Uterus (tissue), 3 donors: ENCODE measurements at regions not wholly inside any gene's neighbourhood (a gene's known extent, or its start where the extent isn't known, plus 50 kb on each side); places are given as distances from the start of the nearest gene placed in this dataset.
"Not testable (repeated sequence)": the region's sequence is repeated elsewhere in the genome, so short reads cannot be mapped to it uniquely, and the experiment has no call there.

Source experiments
- DNase-seq, 2 donors: peaks; one replicate each; pipeline ENCODE4 v3.0.0-alpha.2; 2019 to 2020
- H3K27ac ChIP-seq, 2 donors: fragments of 200-600 bp; sonication (generic); 1 replicate in 1 of 2; 2 replicates in 1 of 2; pipeline ENCODE4 v1.5.1; 2016 to 2018
- H3K27me3 ChIP-seq, 2 donors: fragments of 200-600 bp; sonication (generic); one replicate each; pipeline ENCODE4 v1.5.1; 2018 to 2019; ENCODE audit warnings: control low read depth in 1 of 2
- H3K36me3 ChIP-seq, 2 donors: fragments of 200-600 bp; sonication (generic); one replicate each; pipeline ENCODE4 v1.5.1; 2019; ENCODE audit warnings: control low read depth in 1 of 2
- H3K4me1 ChIP-seq, 2 donors: fragments of 200-600 bp; sonication (generic); one replicate each; pipeline ENCODE4 v1.5.1; 2018 to 2019; ENCODE audit warnings: control low read depth in 1 of 2
- H3K4me3 ChIP-seq, 2 donors: fragments of 200-600 bp; sonication (generic); 1 replicate in 1 of 2; 2 replicates in 1 of 2; pipeline ENCODE4 v1.5.1; 2018 to 2019; ENCODE audit warnings: mild to moderate bottlenecking in 1 of 2
- H3K9me3 ChIP-seq, 2 donors: fragments of 200-600 bp; sonication (generic); one replicate each; pipeline ENCODE4 v1.5.1; 2019; ENCODE audit warnings: control low read depth in 1 of 2
- CTCF ChIP-seq, 4 experiments: fragments of 200-600 bp in 2 of 4; fragments of 450-650 bp in 2 of 4; sonication (generic) in 2 of 4; IDR thresholded peaks; one replicate each; pipeline ENCODE4 v1.5.1; 2016 to 2019; ENCODE audit warnings: antibody characterized with exemption in 4 of 4, mild to moderate bottlenecking in 2 of 4, moderate library complexity in 1 of 4
- POLR2A ChIP-seq, 2 donors: fragments of 450-650 bp; IDR thresholded peaks; one replicate each; pipeline ENCODE4 v1.6.1; 2016; ENCODE audit warnings: antibody characterized with exemption in 2 of 2, mild to moderate bottlenecking in 1 of 2, moderate library complexity in 1 of 2
- intact Hi-C: fragments of 100-400 bp; cut with DNase I; formaldehyde crosslinking; loops from one replicate; pipeline ENCODE4 v1.15.1; 2023; ENCODE audit warnings: low total_unique reads
- donor health status: DM: yes; HTN: yes; CAD: no.

- intact Hi-C loops: no loop called here
- H3K9me3 ChIP-seq: peaks cover 0 to 16% of the 10 kb centered on the region in 2 donors
Measured at GRCh38 chr21:17295997-17296396, 216.8 kb upstream of the CXADR start.

DNA sequence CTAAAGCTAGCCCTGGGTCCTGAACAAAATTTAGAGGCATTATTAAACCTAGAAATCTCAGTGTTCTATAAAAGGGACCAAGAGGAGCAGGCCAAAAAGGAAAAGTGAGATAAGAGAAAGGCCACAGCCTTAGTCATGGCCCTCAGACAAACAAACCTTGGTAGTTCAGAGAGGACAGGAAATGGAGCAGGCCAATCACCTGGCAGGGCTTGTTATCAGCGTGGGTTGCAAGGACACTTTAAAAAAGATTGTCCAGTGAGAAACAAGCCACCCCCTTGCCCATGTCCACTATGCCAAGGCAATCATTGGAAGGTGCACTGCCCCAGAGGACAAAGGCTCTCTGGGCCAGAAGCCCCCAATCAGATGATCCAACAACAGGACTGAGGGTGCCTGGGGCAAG is 213.3 kb upstream of the CXADR start:
- H3K4me3 ChIP-seq, DNase-seq, intact Hi-C loops, H3K4me1 ChIP-seq, H3K27me3 ChIP-seq, H3K27ac ChIP-seq, H3K36me3 ChIP-seq: not testable (repeated sequence)
- H3K9me3 ChIP-seq: peaks cover 0 to 12% of the 10 kb centered on the region in 2 donors

More at GRCh38 chr21:17295997-17296396, 216.8 kb upstream of the CXADR start:
- TF ChIP-seq CTCF (IDR thresholded peaks at IDR 0.05): no peak
- no peak for TF ChIP-seq POLR2A (IDR thresholded peaks at IDR 0.05)
- H3K27me3 ChIP-seq: no peaks in the 10 kb centered on the region
- no peak overlapping the region for H3K27ac ChIP-seq
- no peak for DNase-seq
- no peaks in the 10 kb centered on the region for H3K36me3 ChIP-seq
- no peaks in the 10 kb centered on the region for H3K4me1 ChIP-seq
- no peak overlapping the region for H3K4me3 ChIP-seq

GRCh38 chr21:17327715-17328114 is 185.1 kb upstream of the CXADR start:
- H3K27me3 ChIP-seq, H3K36me3 ChIP-seq, H3K4me3 ChIP-seq, H3K27ac ChIP-seq, H3K9me3 ChIP-seq, H3K4me1 ChIP-seq, intact Hi-C loops, DNase-seq: not testable (repeated sequence)

GRCh38 chr21:17334484-17334883 is 178.4 kb upstream of the CXADR start:
- intact Hi-C loops: no loop called here
- Histone ChIP-seq H3K36me3 (no peaks in the 10 kb centered on the region), H3K27me3 (no peaks in the 10 kb centered on the region), H3K9me3 (no peaks in the 10 kb centered on the region), H3K27ac (no peak overlapping the region), H3K4me3 (no peak overlapping the region), H3K4me1 (no peaks in the 10 kb centered on the region)
- no peak for DNase-seq
- TF ChIP-seq POLR2A (IDR thresholded peaks at IDR 0.05) (no peak), CTCF (IDR thresholded peaks at IDR 0.05) (no peak)

DNA sequence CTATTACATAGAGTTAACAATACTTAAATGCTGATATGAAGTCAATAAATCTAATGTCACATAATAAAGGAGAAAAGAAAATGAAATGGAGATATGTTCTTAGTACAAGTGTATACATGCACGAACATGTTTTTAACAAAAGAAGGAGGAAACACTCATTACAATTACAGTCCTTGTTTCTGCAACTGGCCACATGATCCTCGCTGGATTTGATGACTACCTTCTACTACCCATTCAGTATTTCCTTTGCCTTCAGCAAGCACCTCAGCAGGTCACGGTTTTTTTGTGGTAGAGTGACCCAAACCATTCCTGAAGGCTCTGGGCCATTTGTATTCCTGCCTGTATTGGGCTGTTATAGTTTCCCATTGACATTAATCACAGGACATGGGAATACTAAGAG is 172.8 kb upstream of the CXADR start:
- Histone ChIP-seq H3K4me3 (no peak overlapping the region), H3K27ac (no peak overlapping the region), H3K9me3 (no peaks in the 10 kb centered on the region), H3K27me3 (no peaks in the 10 kb centered on the region), H3K4me1 (no peaks in the 10 kb centered on the region), H3K36me3 (no peaks in the 10 kb centered on the region)
- TF ChIP-seq POLR2A (IDR thresholded peaks at IDR 0.05): no peak
- TF ChIP-seq CTCF (IDR thresholded peaks at IDR 0.05): no peak
- intact Hi-C loops: no loop called here
- DNase-seq: no peak

DNA sequence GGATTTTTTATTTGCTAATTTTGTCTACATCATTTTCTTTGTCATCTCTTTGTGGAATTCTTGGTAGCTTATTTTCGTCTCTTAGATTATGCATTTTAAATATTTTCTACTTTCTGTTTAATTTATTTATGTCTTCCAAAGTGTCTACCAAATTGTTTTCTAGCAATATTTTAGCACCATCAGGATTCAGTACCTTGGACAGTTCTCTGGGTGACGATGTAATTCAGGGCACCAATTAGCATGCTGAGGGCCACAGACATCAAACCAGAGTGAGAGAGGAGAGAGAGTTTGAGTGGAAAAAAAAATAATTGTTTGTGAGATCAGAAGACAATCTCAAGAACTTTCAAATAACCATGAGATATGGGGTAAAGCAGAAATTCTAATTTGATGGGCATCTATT is 169.8 kb upstream of the CXADR start:
- H3K27me3 ChIP-seq: no peaks in the 10 kb centered on the region
- no peaks in the 10 kb centered on the region for H3K4me1 ChIP-seq
- intact Hi-C loops: no loop called here
- no peak overlapping the region for H3K4me3 ChIP-seq
- no peak for DNase-seq
- no peaks in the 10 kb centered on the region for H3K9me3 ChIP-seq
- no peaks in the 10 kb centered on the region for H3K36me3 ChIP-seq
- TF ChIP-seq POLR2A (IDR thresholded peaks at IDR 0.05) (no peak), CTCF (IDR thresholded peaks at IDR 0.05) (no peak)
- H3K27ac ChIP-seq: no peak overlapping the region
